NCI-H2196 (cell line): ENCODE measurements at regions not wholly inside any gene's neighbourhood (a gene's known extent, or its start where the extent isn't known, plus 50 kb on each side); places are given as distances from the start of the nearest gene placed in this dataset.
A peak's percentile ranks its signal among the peaks of the same experiment; 100 is the strongest.

Experiments
- DNase-seq: peaks from one replicate; lab custom pipeline; 2025; ENCODE audit not compliant: unreplicated experiment; lab: John Stamatoyannopoulos, UW

- DNase-seq, result no peak
These were observed 79.7 kb downstream of the VCPKMT start for GRCh38 chr14:50036637-50037036.

GRCh38 chr14:50037240-50037639, 79.1 kb downstream of the VCPKMT start:
- no peak for DNase-seq

- DNase-seq, result no peak
These were observed 78.5 kb downstream of the VCPKMT start for GRCh38 chr14:50037852-50038251.

GRCh38 chr14:50038398-50039119, 77.8 kb downstream of the VCPKMT start:
- DNase-seq, result no peak

- no peak for DNase-seq
These were observed 77.3 kb downstream of the VCPKMT start for GRCh38 chr14:50039120-50039517.

GRCh38 chr14:50039734-50040400, 76.5 kb downstream of the VCPKMT start:
- DNase-seq, result no peak

GRCh38 chr14:50040401-50040775, 76.0 kb downstream of the VCPKMT start:
- DNase-seq, result no peak

GRCh38 chr14:50040895-50041465, 75.4 kb downstream of the VCPKMT start:
- no peak for DNase-seq

GRCh38 chr14:50041980-50042379, 74.4 kb downstream of the VCPKMT start:
- DNase-seq, result no peak

- no peak for DNase-seq
These were observed 72.2 kb downstream of the VCPKMT start for GRCh38 chr14:50044042-50044651.

GRCh38 chr14:50045039-50045711, 71.2 kb downstream of the VCPKMT start:
- peak; percentile 34 for DNase-seq

- no peak for DNase-seq
These were observed 70.5 kb downstream of the VCPKMT start for GRCh38 chr14:50045837-50046236.

- no peak for DNase-seq
These were observed 69.1 kb downstream of the VCPKMT start for GRCh38 chr14:50047274-50047676.

- no peak for DNase-seq
These were observed 67.3 kb downstream of the VCPKMT start for GRCh38 chr14:50049093-50049492.

- DNase-seq, result no peak
These were observed 66.4 kb downstream of the VCPKMT start for GRCh38 chr14:50049703-50050570.

GRCh38 chr14:50051106-50051505, 65.3 kb downstream of the VCPKMT start:
- no peak for DNase-seq

GRCh38 chr14:50051706-50052105, 64.7 kb downstream of the VCPKMT start:
- DNase-seq, result no peak

- DNase-seq, result no peak
These were observed 63.9 kb downstream of the VCPKMT start for GRCh38 chr14:50052517-50052916.

- DNase-seq, result no peak
These were observed 62.4 kb downstream of the VCPKMT start for GRCh38 chr14:50053935-50054334.

GRCh38 chr14:50055461-50056228, 60.7 kb downstream of the VCPKMT start:
- no peak for DNase-seq
